GM21360 (cell line): ENCODE measurements at regions not wholly inside any gene's neighbourhood (a gene's known extent, or its start where the extent isn't known, plus 50 kb on each side); places are given as distances from the start of the nearest gene placed in this dataset.

Experiments used
- ATAC-seq: cut with Tn5 transposase; IDR thresholded peaks from one replicate; pipeline ENCODE4 v1.9.1; 2021; ENCODE audit warnings: mild to moderate bottlenecking, moderate library complexity; ENCODE audit not compliant: unreplicated experiment

- no peak for ATAC-seq
Measured at GRCh38 chr16:85562093-85562786, 50.9 kb upstream of the GSE1 start.

DNA sequence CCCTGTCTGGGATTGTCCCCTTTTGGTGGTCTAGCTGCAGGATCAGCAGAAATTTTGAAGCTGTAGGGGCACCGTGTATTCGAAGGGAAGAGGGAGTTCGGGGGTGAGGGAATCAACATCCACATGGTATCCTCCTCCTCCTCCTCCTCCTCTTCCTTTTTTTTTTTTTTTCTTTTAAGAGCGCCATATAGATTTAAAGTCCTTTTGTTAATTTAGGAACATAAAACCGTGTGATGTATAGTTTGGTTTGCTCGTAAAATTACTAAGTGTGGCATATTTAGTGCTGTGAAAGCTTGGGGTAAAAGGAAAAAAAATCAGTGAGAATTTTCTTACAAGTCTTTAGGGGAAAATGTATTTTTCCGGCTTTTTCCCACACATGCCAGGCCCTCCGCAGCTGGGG is 50.1 kb upstream of the GSE1 start:
- no peak for ATAC-seq
